ENCODE measurements at regions not wholly inside any gene's neighbourhood (a gene's known extent, or its start where the extent isn't known, plus 50 kb on each side); places are given as distances from the start of the nearest gene placed in this dataset.
A peak's percentile ranks its signal among the peaks of the same experiment; 100 is the strongest.
"Not testable (repeated sequence)": the region's sequence is repeated elsewhere in the genome, so short reads cannot be mapped to it uniquely, and the experiment has no call there.

GRCh38 chr9:81071108-81071507 is 618.2 kb downstream of the TLE1 start:
- DNase-seq (ENCODE audit: low spot score), result no peak

- no peak for DNase-seq (ENCODE audit: low spot score)
Measured at GRCh38 chr9:81070689-81071088, 618.7 kb downstream of the TLE1 start.

GRCh38 chr9:81069923-81070322 is 619.4 kb downstream of the TLE1 start:
- no peak for DNase-seq (ENCODE audit: low spot score)

GRCh38 chr9:81069038-81069795 is 620.1 kb downstream of the TLE1 start:
- DNase-seq (ENCODE audit: low spot score), result no peak

- not testable (repeated sequence) for DNase-seq (ENCODE audit: low spot score)
Measured at GRCh38 chr9:81062995-81063394, 626.4 kb downstream of the TLE1 start.

- DNase-seq (ENCODE audit: low spot score), result no peak
Measured at GRCh38 chr9:81058782-81059181, 630.6 kb downstream of the TLE1 start.

- DNase-seq (ENCODE audit: low spot score), result no peak
Measured at GRCh38 chr9:81053298-81054025, 635.9 kb downstream of the TLE1 start.

GRCh38 chr9:81052846-81053245 is 636.5 kb downstream of the TLE1 start:
- no peak for DNase-seq (ENCODE audit: low spot score)

- DNase-seq (ENCODE audit: low spot score), result no peak
Measured at GRCh38 chr9:81047280-81047679, 642.1 kb downstream of the TLE1 start.

- DNase-seq (ENCODE audit: low spot score), result no peak
Measured at GRCh38 chr9:81045658-81046057, 643.7 kb downstream of the TLE1 start.

GRCh38 chr9:81037889-81038288 is 651.5 kb downstream of the TLE1 start:
- DNase-seq (ENCODE audit: low spot score), result no peak

GRCh38 chr9:81035601-81036000 is 653.7 kb downstream of the TLE1 start:
- no peak for DNase-seq (ENCODE audit: low spot score)

GRCh38 chr9:81035171-81035570 is 654.2 kb downstream of the TLE1 start:
- peak; percentile 32 for DNase-seq (ENCODE audit: low spot score)

- DNase-seq (ENCODE audit: low spot score), result no peak
Measured at GRCh38 chr9:81032831-81033230, 656.5 kb downstream of the TLE1 start.

- DNase-seq (ENCODE audit: low spot score), result peak; percentile 74
Measured at GRCh38 chr9:81032030-81032572, 657.2 kb downstream of the TLE1 start.

GRCh38 chr9:81031422-81032029 is 657.8 kb downstream of the TLE1 start:
- DNase-seq (ENCODE audit: low spot score), result no peak

GRCh38 chr9:81030027-81030426 is 659.3 kb downstream of the TLE1 start:
- DNase-seq (ENCODE audit: low spot score), result no peak

- peak; percentile 86 for DNase-seq (ENCODE audit: low spot score)
Measured at GRCh38 chr9:81028504-81028903, 660.8 kb downstream of the TLE1 start.

GRCh38 chr9:81022177-81022576 is 667.2 kb downstream of the TLE1 start:
- DNase-seq (ENCODE audit: low spot score), result no peak

- not testable (repeated sequence) for DNase-seq (ENCODE audit: low spot score)
Measured at GRCh38 chr9:81014945-81015344, 674.4 kb downstream of the TLE1 start.

- not testable (repeated sequence) for DNase-seq (ENCODE audit: low spot score)
Measured at GRCh38 chr9:81013191-81013590, 676.2 kb downstream of the TLE1 start.

GRCh38 chr9:81002906-81003305 is 686.4 kb downstream of the TLE1 start:
- no peak for DNase-seq (ENCODE audit: low spot score)

- no peak for DNase-seq (ENCODE audit: low spot score)
Measured at GRCh38 chr9:81002242-81002641, 687.1 kb downstream of the TLE1 start.

Measured in AG08395 (cell line).